Suppressor macrophage treated with lipopolysaccharide for 1 hour (primary cell): ENCODE measurements at regions not wholly inside any gene's neighbourhood (a gene's known extent, or its start where the extent isn't known, plus 50 kb on each side); places are given as distances from the start of the nearest gene placed in this dataset.

Experiments
- DNase-seq, 3 donors: peaks; one replicate each; pipeline ENCODE4 v3.0.0-alpha.2; 2020 to 2022

DNA sequence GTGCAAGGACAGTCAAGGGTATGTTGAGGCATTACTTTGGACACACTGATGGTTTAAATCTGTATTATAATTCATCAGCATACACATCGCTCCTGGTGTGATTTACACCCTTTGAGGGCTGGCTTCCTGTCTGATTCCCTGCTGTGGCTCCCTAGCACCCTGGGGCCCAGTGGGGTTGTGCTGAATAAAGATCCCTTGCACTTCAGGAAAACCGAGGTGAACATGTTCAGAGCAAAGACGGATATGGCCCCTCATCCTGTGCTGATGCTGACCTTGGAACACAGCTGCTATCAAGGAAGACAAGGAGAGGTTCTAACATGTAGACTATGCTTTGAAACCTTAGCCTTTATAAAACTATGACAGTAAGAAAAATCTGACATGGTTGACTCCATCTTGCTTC lies 84.6 kb upstream of the UNC5B start:
- DNase-seq: no peak

DNA sequence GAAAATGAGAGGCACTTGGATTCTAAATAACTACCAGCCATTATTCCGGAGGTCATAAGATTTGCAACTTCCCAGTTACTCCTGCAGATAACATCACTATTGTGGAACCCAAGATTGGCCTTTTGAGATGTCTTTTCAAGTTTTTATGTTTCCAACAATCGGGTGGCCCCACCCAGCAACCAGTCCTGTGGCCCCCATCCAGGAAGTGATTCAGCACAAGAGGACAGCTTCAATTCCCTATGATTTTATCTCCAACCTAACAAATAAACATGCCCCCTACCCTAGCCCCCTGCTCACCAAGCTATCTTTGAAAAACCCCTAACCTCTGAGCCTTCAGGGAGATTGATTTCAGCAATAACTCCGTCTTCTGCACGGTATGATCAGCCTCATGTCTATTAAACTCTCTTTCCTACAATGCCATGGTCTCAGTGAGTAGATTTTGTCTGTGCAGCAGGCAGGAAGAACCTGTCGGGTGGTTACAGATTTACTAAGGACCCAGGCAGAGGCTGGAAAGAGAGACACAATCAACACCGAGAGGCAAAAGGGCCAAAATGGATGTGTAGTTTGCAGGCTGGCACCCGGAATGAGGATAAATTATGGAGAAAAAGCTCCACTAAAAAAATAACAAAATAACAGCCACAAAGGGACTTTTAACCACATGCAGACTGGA lies 83.9 kb upstream of the UNC5B start:
- no peak for DNase-seq

DNA sequence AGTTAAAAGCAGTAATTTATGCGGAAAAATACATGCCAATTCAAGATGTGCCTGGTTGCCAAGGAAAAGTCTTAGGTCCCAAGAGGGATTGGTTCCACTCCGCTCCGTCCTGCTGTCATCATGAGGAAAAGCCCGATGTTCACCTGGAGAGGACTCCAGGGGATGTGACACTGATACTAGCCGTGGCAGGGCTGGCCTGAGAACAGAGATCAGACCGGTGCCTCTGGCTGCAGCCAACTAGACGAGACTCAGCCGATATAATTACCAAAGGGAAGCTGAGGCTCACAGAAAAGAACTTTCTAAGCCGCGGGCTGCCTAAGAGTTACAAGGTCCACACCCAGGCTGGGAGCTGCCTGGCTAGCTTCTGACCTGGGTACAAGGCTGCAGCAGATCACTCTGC lies 81.3 kb upstream of the UNC5B start:
- DNase-seq: no peak

DNA sequence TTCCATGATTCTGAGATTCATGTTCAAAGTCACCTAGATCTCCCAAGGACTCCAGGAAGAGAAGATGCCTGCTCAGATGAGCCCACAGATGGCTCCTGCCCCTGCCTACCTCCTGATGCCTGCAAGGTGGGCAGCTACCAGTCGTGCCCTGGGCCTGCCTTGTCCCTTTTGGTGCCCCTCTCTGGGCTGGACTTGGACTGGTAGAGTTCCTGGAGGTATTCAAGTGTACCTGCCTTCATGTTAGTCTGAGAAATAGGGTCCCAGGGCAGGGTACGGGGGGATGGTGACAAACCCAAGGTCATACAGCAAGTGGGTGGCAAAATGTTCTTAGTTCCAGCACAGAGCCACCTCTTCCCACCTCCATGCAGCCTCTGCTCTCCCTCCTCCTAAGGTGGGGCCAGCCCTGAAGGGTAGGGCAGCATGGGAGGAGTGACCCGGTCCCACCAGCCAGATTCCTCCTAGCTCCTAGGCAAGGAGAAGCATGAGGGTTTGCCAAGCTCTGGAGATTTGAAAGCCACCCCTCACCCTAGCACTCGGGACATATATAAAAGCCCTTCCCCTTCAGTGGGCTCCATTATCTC lies 80.8 kb upstream of the UNC5B start:
- no peak for DNase-seq

DNA sequence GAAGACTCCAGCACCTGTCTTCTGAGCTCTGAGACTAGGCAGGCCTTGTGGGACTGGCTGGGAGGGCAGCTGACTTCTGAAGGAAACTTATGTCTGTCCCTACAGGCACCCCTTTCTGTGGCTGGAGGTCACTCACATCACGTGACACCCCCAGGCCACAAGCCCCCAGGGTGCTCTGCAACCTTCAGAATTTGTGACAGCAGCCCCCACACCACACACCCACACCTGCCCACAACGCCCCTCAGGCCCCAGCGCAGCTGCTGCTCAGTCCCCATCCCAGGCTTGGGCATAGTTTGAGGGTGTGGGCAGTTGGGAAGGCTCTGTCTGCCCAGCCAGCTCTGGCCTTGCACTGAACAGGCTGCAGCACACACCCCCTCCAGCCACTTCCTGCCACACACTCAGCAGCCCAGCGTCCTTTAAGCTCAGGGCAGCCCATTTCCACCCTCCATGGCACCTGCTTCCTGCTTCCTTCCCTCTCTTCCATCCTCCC lies 80.0 kb upstream of the UNC5B start:
- DNase-seq: no peak

DNA sequence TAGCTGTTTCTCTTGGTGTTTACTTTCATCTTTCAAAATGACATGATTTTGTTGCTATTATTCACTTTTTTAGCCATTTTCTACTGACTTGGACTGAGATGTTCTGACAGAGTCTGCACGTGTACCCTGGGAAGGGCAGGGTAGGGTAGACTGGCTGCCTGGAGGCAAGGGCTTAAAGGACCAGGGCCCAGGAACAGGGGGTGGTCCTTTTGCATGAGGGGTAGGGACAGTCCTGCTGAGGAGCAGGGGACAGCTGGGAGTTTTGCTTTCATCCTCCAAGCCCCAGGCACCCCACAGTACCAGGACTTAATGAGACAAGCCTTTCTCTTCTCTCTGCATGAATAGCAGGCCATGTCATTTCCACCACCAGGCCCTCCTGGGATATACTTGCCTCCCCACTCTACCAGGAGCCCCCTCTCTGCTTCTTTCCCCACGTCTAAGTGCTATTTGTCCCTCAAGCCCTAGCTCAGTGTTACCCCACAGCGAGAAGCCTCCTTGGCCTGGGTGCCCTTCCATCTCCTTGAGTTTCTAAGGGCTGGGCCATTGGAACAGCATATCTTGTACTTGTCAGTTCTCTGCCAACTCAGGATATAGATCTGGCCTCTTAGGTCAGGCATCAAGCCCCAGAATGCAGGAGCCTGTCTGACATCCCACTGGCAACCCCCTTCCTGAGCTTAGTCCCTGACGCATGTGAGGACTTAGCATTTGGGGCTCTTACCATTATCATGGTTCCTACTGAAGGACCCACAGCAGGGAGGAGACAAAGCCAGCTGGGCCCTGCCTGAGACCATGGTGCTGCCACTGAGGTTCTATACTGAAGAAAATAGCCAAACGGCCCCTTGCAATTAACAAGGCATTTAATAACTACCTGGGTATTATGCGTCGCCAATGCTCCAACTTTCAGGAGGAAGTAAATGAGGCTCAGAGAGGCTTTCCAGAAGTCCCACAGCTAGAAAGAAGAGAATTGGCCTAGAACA lies 78.4 kb upstream of the UNC5B start:
- DNase-seq: no peak

DNA sequence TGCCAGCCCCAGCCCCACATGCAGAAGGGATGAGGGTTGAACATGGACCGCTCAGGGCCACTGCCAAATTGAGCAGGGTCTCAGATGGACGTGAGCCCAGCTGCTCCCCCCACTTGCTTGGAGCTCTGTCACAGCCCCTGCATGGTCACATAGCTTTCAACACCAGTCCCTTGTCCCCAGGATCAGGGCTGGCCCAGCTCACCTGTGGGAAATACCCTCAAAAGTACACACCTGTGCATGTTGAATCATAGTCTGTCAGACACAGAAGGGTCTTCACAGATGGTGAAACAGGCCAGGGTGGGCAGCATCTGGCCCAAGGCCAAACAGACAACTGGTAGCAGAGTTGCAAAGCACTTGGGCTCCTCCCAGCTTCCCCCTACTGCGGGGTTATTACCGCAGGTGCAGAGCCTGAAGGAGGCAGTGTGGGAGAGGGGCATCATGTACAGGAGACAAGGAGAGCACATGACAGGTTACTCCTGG lies 77.6 kb upstream of the UNC5B start:
- DNase-seq: no peak

DNA sequence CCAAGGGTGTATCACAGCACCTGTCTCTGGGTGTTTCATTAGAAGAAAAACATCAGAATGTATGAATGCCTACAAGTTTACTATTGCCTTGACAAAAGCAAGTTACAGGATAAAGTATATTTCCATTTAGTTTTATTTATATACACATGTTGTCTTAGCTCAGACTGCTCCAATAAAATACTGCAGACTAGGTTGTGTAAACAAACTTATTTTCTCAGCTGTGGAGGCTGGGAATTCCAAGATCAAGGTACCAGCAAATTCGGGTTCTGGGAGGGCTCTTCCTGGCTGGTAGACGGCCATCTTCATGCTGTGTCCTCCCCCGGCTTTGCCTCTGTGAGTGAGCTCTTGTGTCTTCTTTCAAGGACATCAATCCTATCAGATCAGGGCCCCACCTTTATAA lies 77.1 kb upstream of the UNC5B start:
- no peak for DNase-seq

DNA sequence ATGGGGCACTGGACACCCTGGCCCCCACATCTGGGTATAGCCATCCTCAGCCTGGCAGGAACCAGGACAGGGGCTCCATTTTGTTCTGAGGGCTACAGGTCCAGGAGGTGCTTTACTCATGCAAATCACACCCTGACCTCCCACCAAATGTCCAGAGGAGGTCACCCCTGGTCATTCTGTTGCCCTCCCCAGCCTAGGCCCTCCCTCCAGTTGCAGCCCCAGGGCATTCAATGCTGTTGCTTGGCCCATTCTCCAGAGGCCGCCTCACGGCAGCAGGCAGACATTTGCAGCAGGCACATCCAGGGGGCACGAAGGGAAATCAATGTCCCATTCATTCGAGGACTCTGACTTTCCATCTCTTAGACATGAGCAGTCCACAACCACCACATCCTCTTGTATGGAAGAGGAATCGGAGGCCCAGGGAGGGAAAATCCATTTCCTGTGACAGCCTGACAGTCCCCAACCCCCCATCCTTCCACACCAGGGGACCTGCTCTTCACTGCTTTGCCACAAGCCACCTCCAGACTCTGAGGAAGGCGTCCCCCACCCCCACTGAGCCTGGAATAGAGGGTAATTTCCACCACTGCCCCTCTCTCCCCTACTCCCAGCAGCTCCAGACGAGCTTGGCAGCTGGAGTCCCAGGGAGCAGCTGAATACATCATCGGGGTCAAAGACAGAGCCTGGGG lies 76.2 kb upstream of the UNC5B start:
- no peak for DNase-seq

DNA sequence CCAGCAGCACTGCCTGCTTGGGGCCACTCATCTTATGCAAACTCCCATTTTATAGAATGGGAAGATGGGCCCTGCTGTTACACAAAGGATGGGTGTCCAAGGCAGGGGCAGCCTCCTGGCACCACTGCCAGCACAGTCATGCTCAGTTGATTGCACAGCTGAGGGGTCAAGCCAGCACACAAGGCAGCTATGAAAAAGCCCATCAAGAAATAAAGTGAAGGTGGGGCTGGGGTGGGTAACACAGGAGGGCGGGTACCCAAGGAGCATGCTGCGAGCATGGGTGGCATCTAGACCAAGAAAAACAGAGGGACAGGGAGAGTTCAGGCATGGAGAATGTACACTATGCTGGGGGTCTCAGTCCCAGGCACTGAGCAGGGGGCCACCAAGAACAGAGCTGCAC lies 74.7 kb upstream of the UNC5B start:
- no peak for DNase-seq

DNA sequence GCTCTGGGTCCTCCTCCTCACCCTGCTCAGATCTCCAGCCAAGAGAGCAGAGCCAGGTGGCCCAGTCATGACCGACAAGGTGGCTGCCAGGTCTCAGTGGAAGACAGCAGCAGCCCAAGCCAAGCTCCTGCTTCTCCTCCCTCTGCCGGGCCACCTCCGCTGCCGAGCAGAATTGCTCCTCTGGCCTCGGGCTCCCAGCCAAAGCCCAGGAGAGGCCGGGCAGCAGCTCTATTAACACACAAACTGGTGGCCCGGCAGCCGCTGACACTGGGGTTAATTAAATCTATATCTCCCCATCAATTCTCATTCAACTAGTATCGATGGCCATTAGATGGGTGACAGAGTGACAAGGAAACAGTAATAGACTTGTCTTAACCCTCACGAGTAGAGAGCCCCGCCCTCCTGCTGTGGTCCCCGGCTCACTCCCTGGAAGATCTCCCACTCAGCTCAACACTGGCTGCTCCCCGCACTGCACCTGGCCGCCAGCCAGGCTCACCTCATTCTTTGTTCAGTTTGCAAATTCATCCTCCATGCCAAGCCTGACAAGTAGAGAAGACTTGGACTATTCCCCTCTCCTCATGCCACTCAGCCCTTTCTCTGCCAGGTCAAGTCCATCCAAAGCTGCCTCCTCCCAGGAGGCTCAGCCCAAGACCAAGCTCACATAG lies 74.1 kb upstream of the UNC5B start:
- no peak for DNase-seq

DNA sequence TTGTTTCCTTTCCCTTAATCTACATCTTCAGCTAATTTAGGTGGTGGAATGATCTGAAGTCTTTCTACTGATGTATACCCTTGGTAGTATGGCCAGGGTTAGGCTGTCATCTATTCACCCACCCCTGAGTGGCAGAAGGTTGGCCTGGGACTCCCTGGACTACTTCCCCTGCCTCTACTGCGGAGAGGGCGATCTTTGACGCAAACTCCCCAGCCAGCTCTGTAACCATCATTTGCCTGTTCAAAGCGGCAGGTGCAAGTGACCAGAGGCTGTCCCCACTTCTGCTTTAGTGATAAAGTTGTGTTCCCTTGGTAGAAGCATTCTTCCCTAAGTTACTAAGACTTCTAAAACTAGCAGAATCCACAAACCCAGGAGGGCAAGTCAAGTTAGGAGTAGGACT lies 70.8 kb upstream of the UNC5B start:
- DNase-seq: no peak

DNA sequence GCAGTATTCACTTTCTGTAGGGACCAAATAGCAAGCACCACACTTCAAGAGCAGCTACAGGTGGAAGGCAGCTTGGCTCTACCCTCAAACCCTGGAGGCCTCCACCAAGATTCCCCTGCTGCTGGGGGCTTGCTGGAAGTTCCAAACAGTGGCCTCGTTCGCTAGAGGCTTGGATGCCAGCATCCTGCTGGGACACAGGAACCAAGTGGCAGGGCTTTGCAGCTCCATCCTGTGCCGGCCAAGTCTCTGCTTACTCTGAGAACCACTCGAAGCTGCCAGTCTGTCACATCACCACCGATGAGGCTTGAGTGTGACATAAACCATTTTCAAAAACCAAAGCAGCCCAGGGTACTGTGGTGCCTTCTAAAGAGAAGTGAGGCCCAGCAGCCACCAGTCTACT lies 69.2 kb upstream of the UNC5B start:
- DNase-seq: no peak

DNA sequence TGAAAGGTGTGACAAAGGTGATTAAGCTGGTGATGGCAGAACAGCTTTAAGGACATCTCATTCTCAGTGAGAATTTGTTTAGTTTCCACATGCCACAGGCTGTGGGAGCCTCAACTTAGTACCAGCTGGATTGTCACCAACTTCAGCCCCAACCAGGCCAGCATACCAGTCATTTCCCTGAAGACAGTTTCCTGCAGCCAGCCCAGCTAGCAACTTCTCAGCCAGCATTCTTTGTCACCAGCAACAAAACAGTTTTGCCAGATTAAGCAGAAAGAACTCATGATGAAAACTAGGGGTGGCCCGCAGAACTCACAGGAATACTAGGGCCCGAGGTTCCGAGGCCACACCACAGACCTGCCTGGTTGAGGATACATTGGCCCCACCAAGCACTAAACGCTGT lies 68.8 kb upstream of the UNC5B start:
- no peak for DNase-seq

DNA sequence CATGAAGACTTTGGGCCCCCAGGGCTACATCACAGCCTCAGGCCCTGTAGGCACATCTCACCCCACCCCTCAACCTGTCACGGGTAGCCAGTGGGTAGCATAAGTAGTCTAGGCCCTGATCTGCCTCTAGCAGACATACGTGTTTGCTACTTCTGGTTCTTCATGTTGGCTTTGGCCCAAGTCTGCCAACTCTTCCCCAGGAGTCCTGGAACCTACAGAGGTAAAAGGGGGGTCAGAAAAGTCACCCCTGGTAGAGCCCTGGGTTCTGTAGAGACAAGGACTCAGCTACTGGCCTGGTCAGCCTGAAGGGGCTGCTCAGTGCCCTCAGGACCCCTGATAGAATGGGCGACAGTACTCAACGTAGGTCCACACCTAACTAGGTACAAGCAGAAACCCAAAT lies 67.5 kb upstream of the UNC5B start:
- DNase-seq: no peak

DNA sequence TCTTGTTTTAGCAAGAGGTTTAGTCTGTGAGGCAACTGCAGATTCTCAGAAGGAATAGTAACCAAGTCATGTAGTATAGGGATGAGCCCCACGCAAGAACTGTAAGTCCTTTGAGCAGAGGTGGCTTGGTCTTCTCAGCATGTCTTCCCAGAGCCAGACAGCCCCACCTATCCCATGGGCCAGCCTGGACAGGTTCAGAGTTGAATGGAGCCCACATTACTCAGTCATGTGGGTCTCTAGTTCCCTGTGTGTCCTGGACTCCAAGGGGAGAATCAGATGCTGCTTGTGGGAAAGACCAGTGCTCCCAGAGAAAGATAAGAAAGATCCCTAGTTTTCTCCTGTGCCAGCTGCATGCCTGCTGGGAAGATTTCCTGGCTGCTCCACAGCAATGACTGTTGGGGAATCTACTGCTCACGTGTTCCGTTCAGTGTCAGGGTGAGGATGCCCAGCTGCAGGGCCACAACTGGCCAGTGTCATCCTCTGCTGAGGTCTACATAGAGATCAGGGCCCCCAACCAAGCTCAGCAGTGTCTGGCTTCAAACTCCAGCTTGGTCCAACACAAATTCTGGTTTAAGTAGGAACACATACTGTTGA lies 66.9 kb upstream of the UNC5B start:
- no peak for DNase-seq

DNA sequence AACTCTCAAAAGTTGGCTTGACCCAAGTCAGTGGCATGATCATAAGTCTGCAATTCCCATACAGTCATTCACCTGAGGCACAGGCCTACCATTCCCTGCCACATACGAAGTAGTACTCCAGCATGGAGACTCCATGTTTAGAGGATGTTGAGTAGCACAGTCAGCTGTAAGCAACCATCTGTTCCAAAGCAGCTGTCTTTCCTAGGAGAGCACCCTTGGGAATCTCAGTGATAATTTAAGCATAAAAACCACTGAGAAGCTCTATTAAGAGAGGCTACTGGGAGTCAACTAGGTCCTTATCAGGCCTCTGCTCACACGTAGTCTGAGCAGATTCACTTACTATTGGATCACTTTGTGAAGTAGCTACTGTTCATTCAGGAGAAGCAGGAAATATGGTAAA lies 61.6 kb upstream of the UNC5B start:
- DNase-seq: no peak

DNA sequence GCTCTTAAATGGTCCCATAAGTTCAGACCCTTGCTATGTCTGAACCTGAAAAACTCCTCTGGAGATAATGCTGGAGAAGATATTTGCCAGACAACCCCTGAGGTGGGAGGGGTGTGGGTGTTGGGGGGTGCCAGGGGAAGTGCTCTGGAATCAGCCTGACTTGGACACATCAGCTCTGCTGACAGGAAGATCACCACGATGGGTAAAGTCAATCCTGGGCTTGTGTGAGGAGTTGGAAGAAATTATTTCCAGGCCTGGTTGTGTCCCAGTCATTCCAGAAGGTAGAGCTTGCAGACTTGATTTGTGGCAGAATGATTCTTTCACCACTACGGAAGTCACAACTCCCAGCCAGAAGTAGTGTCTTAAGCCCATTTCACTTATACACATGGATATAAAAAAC lies 60.3 kb upstream of the UNC5B start:
- no peak for DNase-seq

DNA sequence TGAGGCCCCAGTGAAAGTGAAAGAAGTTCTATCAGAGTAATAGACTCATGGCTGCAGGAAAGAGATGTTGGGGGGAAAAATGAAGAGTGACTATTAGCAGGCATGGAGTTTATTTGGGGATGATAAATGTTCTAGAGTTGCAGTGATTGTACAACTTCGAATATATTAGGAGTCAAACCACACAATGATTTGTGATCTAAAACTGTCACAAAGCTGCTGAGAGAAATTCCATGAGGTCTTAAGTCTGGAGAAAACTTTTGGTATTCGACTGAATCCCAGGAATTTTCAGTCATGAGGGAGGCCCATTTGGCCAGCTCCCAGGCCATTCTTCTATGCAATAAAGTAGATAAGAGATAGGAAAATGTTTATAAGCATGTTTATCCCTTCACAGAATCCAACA lies 55.9 kb upstream of the UNC5B start:
- no peak for DNase-seq

DNA sequence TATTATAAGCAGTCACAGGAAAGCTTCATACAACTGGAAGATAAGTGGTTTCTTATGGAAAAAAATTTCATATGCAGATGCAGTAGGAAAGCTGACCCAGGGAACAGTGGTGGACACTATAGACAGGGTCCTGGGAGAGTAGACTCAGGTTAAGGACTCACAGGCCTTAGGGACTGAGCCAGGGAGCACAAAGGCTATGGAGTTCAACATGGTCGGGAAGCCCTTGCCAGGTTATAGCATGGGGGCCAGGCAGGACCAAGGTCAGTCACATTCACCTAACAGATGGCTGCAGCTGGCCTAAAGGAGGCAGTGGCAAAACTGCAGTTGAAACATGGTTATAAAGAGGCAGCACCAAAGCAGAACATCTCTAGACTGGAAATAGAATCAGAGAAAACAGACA lies 54.9 kb upstream of the UNC5B start:
- no peak for DNase-seq

DNA sequence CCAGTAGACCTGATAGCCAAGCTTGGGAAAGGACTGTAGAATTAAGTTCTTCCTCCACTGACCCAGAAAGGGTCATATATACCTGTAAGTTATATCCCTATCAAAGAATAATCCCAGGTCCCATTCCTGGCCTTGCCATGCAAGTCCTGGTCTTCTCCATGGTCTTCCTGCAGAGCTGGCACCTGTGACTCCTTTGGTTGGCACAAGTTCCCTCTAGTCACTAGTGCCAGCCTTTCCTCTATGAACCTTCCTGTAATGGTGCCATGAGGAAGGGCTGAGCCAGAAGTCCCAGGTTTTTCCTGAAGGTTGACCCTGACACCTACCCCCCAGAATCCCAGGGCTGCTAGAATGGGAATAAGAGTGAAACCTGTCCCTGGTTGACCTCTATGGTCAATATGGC lies 54.1 kb upstream of the UNC5B start:
- no peak for DNase-seq

DNA sequence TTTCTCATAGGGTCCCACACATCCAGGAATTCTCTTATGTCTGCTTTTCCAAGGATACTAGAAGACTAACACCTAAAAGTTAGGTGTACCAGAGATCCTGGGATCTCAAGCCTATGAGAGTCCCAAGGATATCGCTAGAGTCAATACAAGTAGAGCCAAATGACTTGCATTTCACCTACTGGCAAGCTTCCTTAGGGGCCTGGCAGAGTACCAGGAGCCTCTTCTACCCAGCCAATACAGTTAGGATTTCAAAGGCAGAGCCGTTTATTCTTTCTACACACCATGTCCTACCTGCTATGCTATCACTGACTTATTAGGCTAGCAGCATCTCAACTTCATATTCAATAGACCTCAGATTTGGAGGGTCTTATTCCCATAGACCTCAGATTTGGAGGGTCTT lies 53.5 kb upstream of the UNC5B start:
- DNase-seq: no peak
